ENCODE measurements at regions not wholly inside any gene's neighbourhood (a gene's known extent, or its start where the extent isn't known, plus 50 kb on each side); places are given as distances from the start of the nearest gene placed in this dataset.

DNA sequence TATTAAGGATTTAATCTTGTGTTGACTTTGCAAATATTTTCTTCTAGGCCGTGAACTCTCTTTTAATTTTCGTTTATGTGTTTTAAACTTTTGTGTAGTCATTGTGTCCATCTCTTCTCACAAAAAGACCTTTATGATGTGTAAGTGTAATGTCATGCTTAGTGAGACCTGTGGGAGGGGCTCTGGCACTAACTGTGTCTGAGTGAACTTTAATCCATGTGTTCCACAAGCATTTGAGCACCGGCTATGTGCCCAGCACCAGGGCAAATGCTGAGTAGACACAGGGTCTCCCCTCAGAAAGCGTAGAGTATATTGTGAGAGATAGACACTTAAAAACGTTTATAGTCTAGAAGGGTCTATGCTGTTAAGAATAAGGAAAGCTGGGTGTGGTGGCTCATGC lies 272.6 kb upstream of the TUT7 start:
- no peak for ATAC-seq
- no peak for TF ChIP-seq SNAI2 (CRISPR knock-in tag; IDR thresholded peaks at IDR 0.05)
- TF ChIP-seq RARB (CRISPR knock-in tag; IDR thresholded peaks at IDR 0.05) = no peak
- TF ChIP-seq ISL1 (CRISPR knock-in tag; IDR thresholded peaks at IDR 0.05) = no peak
- no peak for TF ChIP-seq ZNF565 (CRISPR knock-in tag; conservative IDR thresholded peaks at IDR 0.05; ENCODE audit: low read depth)

DNA sequence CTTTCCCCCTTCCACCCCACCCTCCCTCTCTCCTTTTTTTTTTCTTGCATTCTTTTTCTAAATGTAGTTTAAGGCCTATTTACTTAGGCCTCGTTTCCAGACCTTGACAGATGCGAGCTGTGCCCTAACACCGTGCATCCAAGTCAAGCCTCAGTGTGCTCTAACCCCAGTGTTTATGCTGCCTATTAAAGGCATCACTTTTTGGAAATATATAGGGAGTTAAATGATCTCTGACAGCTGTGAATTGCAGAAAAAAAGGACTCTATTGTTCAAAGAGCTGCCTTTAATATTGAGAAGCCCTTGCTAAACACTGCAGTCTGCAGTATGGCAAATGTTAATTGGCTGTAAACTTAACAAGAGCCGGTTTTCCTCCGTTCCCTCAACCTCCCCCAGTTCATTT lies 270.4 kb upstream of the TUT7 start:
- no peak for TF ChIP-seq TOX (CRISPR knock-in tag; IDR thresholded peaks at IDR 0.05; ENCODE audit: borderline replicate concordance)
- no peak for TF ChIP-seq GLIS3 (CRISPR knock-in tag; IDR thresholded peaks at IDR 0.05)
- TF ChIP-seq ZNF565 (CRISPR knock-in tag; conservative IDR thresholded peaks at IDR 0.05; ENCODE audit: low read depth) = no peak
- no peak for TF ChIP-seq ZFP30 (CRISPR knock-in tag; IDR thresholded peaks at IDR 0.05)
- no peak for TF ChIP-seq CSRNP3 (CRISPR knock-in tag; IDR thresholded peaks at IDR 0.05)
- TF ChIP-seq PATZ1 (CRISPR knock-in tag; IDR thresholded peaks at IDR 0.05; ENCODE audit: borderline replicate concordance) = no peak
- no peak for TF ChIP-seq CSDC2 (CRISPR knock-in tag; IDR thresholded peaks at IDR 0.05)
- no peak for TF ChIP-seq TSHZ2 (CRISPR knock-in tag; IDR thresholded peaks at IDR 0.05)
- no peak for TF ChIP-seq ZNF70 (CRISPR knock-in tag; IDR thresholded peaks at IDR 0.05)
- TF ChIP-seq OSR1 (CRISPR knock-in tag; IDR thresholded peaks at IDR 0.05) = no peak
- TF ChIP-seq PPARA (CRISPR knock-in tag; IDR thresholded peaks at IDR 0.05; ENCODE audit: borderline replicate concordance) = no peak
- no peak for TF ChIP-seq SNAI2 (CRISPR knock-in tag; IDR thresholded peaks at IDR 0.05)
- no peak for TF ChIP-seq ZC3H10 (CRISPR knock-in tag; IDR thresholded peaks at IDR 0.05)
- no peak for TF ChIP-seq CREB5 (CRISPR knock-in tag; IDR thresholded peaks at IDR 0.05; ENCODE audit: low read depth)
- TF ChIP-seq ZNF8 (CRISPR knock-in tag; IDR thresholded peaks at IDR 0.05) = no peak
- no peak for TF ChIP-seq ESRRG (CRISPR knock-in tag; IDR thresholded peaks at IDR 0.05)
- no peak for TF ChIP-seq ISL1 (CRISPR knock-in tag; IDR thresholded peaks at IDR 0.05)
- TF ChIP-seq RARB (CRISPR knock-in tag; IDR thresholded peaks at IDR 0.05) = no peak
- no peak for TF ChIP-seq ZFP3 (CRISPR knock-in tag; IDR thresholded peaks at IDR 0.05)
- ATAC-seq = no peak

DNA sequence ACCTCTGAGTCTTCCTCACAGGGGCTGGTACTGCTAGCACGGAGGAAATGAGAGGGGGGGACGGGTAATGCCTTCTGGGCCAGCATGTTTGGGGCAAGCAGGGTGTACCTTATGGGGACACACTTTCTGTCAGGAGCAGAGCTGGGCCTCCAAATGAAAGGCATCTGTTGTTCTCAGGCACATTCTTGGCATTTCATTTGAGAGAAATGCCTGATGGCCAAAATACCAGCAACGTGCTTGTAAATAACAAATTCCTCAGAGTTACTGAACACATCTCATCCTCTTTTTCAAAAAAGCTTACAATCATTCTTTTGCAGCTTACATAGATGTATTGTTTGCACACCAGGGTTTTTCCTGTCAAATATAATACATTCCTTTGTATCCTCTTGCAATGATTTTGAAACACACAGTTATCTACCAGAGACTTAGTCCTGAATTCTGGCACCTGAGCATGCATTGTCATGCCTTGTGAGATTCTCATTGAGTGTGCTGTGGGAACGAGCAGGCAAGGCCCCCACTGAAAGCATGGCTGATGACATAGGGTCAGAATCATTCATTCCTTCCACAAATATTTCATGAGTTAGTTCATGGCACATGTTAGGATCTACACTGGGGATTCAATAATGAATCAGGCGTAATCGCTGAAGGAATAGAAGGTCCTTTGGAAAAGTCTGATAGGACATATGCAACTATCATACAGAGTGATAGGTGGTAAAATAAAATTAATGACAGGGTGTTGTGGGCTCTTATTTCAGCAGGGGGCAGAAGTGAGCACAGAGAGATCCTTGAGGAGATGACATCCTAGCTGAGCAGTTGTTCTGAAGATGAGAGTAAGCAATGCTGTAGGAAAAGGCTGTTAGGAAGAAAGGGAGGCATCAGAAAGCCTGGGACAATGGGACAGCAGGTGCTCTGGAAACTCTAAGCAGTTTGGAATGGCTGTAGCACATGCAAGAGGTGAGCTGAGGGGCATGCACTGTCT lies 260.9 kb upstream of the TUT7 start:
- peak; percentile 86 for ATAC-seq
- TF ChIP-seq ISL1 (CRISPR knock-in tag; IDR thresholded peaks at IDR 0.05) (0 out of 2 replicates have a peak, but pooled peaks have one; percentile 29), CREB5 (CRISPR knock-in tag; IDR thresholded peaks at IDR 0.05; ENCODE audit: low read depth) (no peak)
